Thoracic aorta (tissue), 2 donors: ENCODE measurements at regions not wholly inside any gene's neighbourhood (a gene's known extent, or its start where the extent isn't known, plus 50 kb on each side); places are given as distances from the start of the nearest gene placed in this dataset.

ENCODE experiments used
- ATAC-seq: fragments of 150-250 bp; one replicate; pipeline ENCODE4 v1.8.0; 2017; ENCODE audit warnings: low read depth; ENCODE audit not compliant: insufficient number of reproducible peaks, low FRiP score
- DNase-seq: peaks from one replicate; pipeline ENCODE4 v3.0.0-alpha.2; 2020; ENCODE audit warnings: low spot score
- H3K27ac ChIP-seq, 2 donors: fragments of 200-600 bp; sonication (generic); 1 replicate in 1 of 2; 2 replicates in 1 of 2; pipeline ENCODE4 v1.5.1; 2016; ENCODE audit warnings: mild to moderate bottlenecking in 2 of 2, moderate library complexity in 2 of 2
- H3K27me3 ChIP-seq: fragments of 200-600 bp; sonication (generic); replicated peaks from 2 replicates; pipeline ENCODE4 v1.6.0; 2016; ENCODE audit warnings: mild to moderate bottlenecking; ENCODE audit not compliant: insufficient read depth
- H3K36me3 ChIP-seq: fragments of 200-600 bp; sonication (generic); one replicate; pipeline ENCODE4 v1.5.1; 2016
- H3K4me1 ChIP-seq, 2 donors: fragments of 200-600 bp; sonication (generic); 1 replicate in 1 of 2; 2 replicates in 1 of 2; pipeline versions ENCODE4 v1.5.1 to v1.6.0; 2016; ENCODE audit warnings: low read depth in 2 of 2, mild to moderate bottlenecking in 1 of 2; ENCODE audit not compliant: control insufficient read depth in 1 of 2
- H3K4me3 ChIP-seq: fragments of 200-600 bp; sonication (generic); 2 replicates; pipeline ENCODE4 v1.5.1; 2016; ENCODE audit warnings: mild to moderate bottlenecking
- H3K9me3 ChIP-seq: fragments of 200-600 bp; sonication (generic); 2 replicates; pipeline ENCODE4 v1.5.1; 2016
- CTCF ChIP-seq: fragments of 200-600 bp; sonication (generic); IDR thresholded peaks from one replicate; pipeline ENCODE4 v1.5.1; 2019; ENCODE audit warnings: antibody characterized with exemption

GRCh38 chr1:188670837-188671236 lies 1806.8 kb downstream of the BRINP3 start:
- no peaks in the 10 kb centered on the region for H3K9me3 ChIP-seq
- no peak for ATAC-seq
- DNase-seq = no peak
- no peaks in the 10 kb centered on the region for H3K27me3 ChIP-seq
- H3K4me1 ChIP-seq = no peaks in the 10 kb centered on the region
- no peak overlapping the region for H3K27ac ChIP-seq
- no peak for TF ChIP-seq CTCF
- H3K36me3 ChIP-seq = no peaks in the 10 kb centered on the region
- no peak overlapping the region for H3K4me3 ChIP-seq

- ATAC-seq = no peak
These were observed 1805.5 kb downstream of the BRINP3 start for GRCh38 chr1:188672153-188672552.

GRCh38 chr1:188689542-188689941 lies 1788.1 kb downstream of the BRINP3 start:
- H3K4me1 ChIP-seq = no peaks in the 10 kb centered on the region
- H3K9me3 ChIP-seq = no peaks in the 10 kb centered on the region
- no peak overlapping the region for H3K4me3 ChIP-seq
- no peak for ATAC-seq
- no peak for DNase-seq
- no peaks in the 10 kb centered on the region for H3K36me3 ChIP-seq
- no peak for TF ChIP-seq CTCF
- no peaks in the 10 kb centered on the region for H3K27me3 ChIP-seq
- H3K27ac ChIP-seq = no peak overlapping the region

More at GRCh38 chr1:188672153-188672552, 1805.5 kb downstream of the BRINP3 start:
- no peak for DNase-seq
- H3K27ac ChIP-seq = no peak overlapping the region
- H3K4me3 ChIP-seq = no peak overlapping the region
- TF ChIP-seq CTCF = no peak
- no peaks in the 10 kb centered on the region for H3K9me3 ChIP-seq
- H3K4me1 ChIP-seq = no peaks in the 10 kb centered on the region
- no peaks in the 10 kb centered on the region for H3K36me3 ChIP-seq
- no peaks in the 10 kb centered on the region for H3K27me3 ChIP-seq

- no peak for ATAC-seq
- no peak for TF ChIP-seq CTCF
- Histone ChIP-seq H3K9me3 (no peaks in the 10 kb centered on the region), H3K27ac (no peak overlapping the region), H3K4me1 (no peaks in the 10 kb centered on the region), H3K27me3 (no peaks in the 10 kb centered on the region), H3K4me3 (no peak overlapping the region), H3K36me3 (no peaks in the 10 kb centered on the region)
- DNase-seq = no peak
These were observed 1777.5 kb downstream of the BRINP3 start for GRCh38 chr1:188700116-188700515.

DNA sequence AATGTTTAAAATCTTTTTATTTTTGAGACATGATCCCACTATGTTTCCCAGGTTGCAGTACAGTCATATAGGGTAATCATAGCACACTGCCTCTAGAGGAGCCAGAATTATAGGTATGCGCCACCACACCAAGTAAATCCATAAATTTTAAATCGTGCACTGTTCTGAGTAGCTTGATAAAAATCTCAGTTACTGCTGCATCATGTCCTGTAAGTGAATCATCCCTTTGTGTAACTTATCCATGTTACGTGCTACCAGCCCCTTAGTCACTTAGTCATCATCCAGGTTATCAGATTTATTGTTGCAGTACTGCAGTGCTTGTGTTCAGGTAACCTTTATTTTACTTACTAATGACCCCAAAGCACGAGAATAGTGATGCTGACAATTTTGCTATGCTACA lies 1770.9 kb downstream of the BRINP3 start:
- TF ChIP-seq CTCF = no peak
- H3K36me3 ChIP-seq = no peaks in the 10 kb centered on the region
- no peaks in the 10 kb centered on the region for H3K27me3 ChIP-seq
- H3K27ac ChIP-seq = no peak overlapping the region
- DNase-seq (no peak), ATAC-seq (no peak)
- no peaks in the 10 kb centered on the region for H3K4me1 ChIP-seq
- H3K9me3 ChIP-seq = no peaks in the 10 kb centered on the region
- H3K4me3 ChIP-seq = no peak overlapping the region
